Kidney glomerular epithelial cell (primary cell): ENCODE measurements at regions not wholly inside any gene's neighbourhood (a gene's known extent, or its start where the extent isn't known, plus 50 kb on each side); places are given as distances from the start of the nearest gene placed in this dataset.

Experiments used
- DNase-seq: peaks from one replicate; lab custom pipeline; 2025; lab: John Stamatoyannopoulos, UW

- no peak for DNase-seq
Observed at GRCh38 chr6:113102761-113103160, 754.4 kb upstream of the MARCKS start.

GRCh38 chr6:113103634-113104361 is 753.3 kb upstream of the MARCKS start:
- peak; percentile 40 for DNase-seq

GRCh38 chr6:113104541-113104940 is 752.6 kb upstream of the MARCKS start:
- no peak for DNase-seq

GRCh38 chr6:113104951-113105350 is 752.2 kb upstream of the MARCKS start:
- no peak for DNase-seq

- DNase-seq = no peak
Observed at GRCh38 chr6:113110211-113110610, 746.9 kb upstream of the MARCKS start.

- DNase-seq = no peak
Observed at GRCh38 chr6:113111550-113111949, 745.6 kb upstream of the MARCKS start.

- no peak for DNase-seq
Observed at GRCh38 chr6:113112086-113112485, 745.1 kb upstream of the MARCKS start.

GRCh38 chr6:113115196-113115595 is 741.9 kb upstream of the MARCKS start:
- no peak for DNase-seq

GRCh38 chr6:113120224-113120581 is 736.9 kb upstream of the MARCKS start:
- DNase-seq = peak; percentile 98

- DNase-seq = peak; percentile 98
Observed at GRCh38 chr6:113120582-113121285, 736.4 kb upstream of the MARCKS start.

- peak; percentile 45 for DNase-seq
Observed at GRCh38 chr6:113121571-113121970, 735.6 kb upstream of the MARCKS start.

- DNase-seq = peak; percentile 96
Observed at GRCh38 chr6:113122060-113122459, 735.1 kb upstream of the MARCKS start.

- DNase-seq = no peak
Observed at GRCh38 chr6:113125626-113126025, 731.5 kb upstream of the MARCKS start.

- DNase-seq = no peak
Observed at GRCh38 chr6:113127786-113128419, 729.2 kb upstream of the MARCKS start.

- DNase-seq = no peak
Observed at GRCh38 chr6:113128661-113129060, 728.5 kb upstream of the MARCKS start.

- no peak for DNase-seq
Observed at GRCh38 chr6:113129991-113130390, 727.2 kb upstream of the MARCKS start.

GRCh38 chr6:113137426-113137825 is 719.7 kb upstream of the MARCKS start:
- DNase-seq = peak; percentile 33

- no peak for DNase-seq
Observed at GRCh38 chr6:113140721-113141120, 716.4 kb upstream of the MARCKS start.

GRCh38 chr6:113141901-113142300 is 715.2 kb upstream of the MARCKS start:
- no peak for DNase-seq

- DNase-seq = no peak
Observed at GRCh38 chr6:113142671-113143174, 714.4 kb upstream of the MARCKS start.

GRCh38 chr6:113143206-113143605 is 713.9 kb upstream of the MARCKS start:
- no peak for DNase-seq

GRCh38 chr6:113144117-113144516 is 713.0 kb upstream of the MARCKS start:
- DNase-seq = no peak

GRCh38 chr6:113146878-113147277 is 710.3 kb upstream of the MARCKS start:
- DNase-seq = no peak
